OCI-LY3 (cell line): ENCODE measurements at regions not wholly inside any gene's neighbourhood (a gene's known extent, or its start where the extent isn't known, plus 50 kb on each side); places are given as distances from the start of the nearest gene placed in this dataset.

Experiments used
- H2AFZ ChIP-seq: fragments of 200-600, 300-600 bp; shearing (Covaris generic); 2 replicates; pipeline ENCODE4 v1.6.0; 2014; ENCODE audit warnings: antibody characterized with exemption, low read depth, low read length
- H3K27ac ChIP-seq: fragments of 200-600, 300-600 bp; sonication (generic); 2 replicates; pipeline ENCODE4 v1.5.1; 2014; ENCODE audit warnings: mild to moderate bottlenecking, low read length, moderate library complexity, mixed read lengths
- H3K27me3 ChIP-seq: fragments of 200-600, 300-600 bp; sonication (generic); 2 replicates; pipeline ENCODE4 v1.6.1; 2014; ENCODE audit warnings: low read depth, low read length, mixed read lengths
- H3K36me3 ChIP-seq: fragments of 200-600, 300-600 bp; sonication (generic); replicated peaks from 2 replicates; pipeline ENCODE3; 2014; ENCODE audit warnings: low read depth, low read length, mixed read lengths
- H3K4me1 ChIP-seq: fragments of 300-600, 200-600 bp; sonication (generic); 2 replicates; pipeline ENCODE4 v1.6.1; 2014; ENCODE audit warnings: low read length, mixed read lengths
- H3K4me2 ChIP-seq: fragments of 200-600, 300-600 bp; sonication (generic); 2 replicates; pipeline ENCODE4 v1.6.1; 2014; ENCODE audit warnings: low read length, mixed read lengths
- H3K4me3 ChIP-seq: fragments of 300-600, 200-600 bp; sonication (generic); 2 replicates; pipeline ENCODE4 v1.5.1; 2014; ENCODE audit warnings: antibody characterized with exemption, mild to moderate bottlenecking, low read length, moderate library complexity
- H3K79me2 ChIP-seq: fragments of 300-600, 200-600 bp; shearing (Covaris generic); 2 replicates; pipeline ENCODE4 v1.6.1; 2014; ENCODE audit warnings: mild to moderate bottlenecking, low read length, mixed read lengths
- H3K9ac ChIP-seq: fragments of 300-600, 200-600 bp; shearing (Covaris generic); 2 replicates; pipeline ENCODE4 v1.6.0; 2014; ENCODE audit warnings: mild to moderate bottlenecking, low read length, moderate library complexity
- H3K9me3 ChIP-seq: fragments of 200-600, 300-600 bp; shearing (Covaris generic); 2 replicates; pipeline ENCODE4 v1.6.1; 2014; ENCODE audit warnings: low read length, mixed read lengths; ENCODE audit not compliant: insufficient read depth
- H4K20me1 ChIP-seq: fragments of 200-600, 300-600 bp; sonication (generic); 2 replicates; pipeline ENCODE4 v1.6.1; 2016; ENCODE audit warnings: low read length, mixed read lengths; ENCODE audit not compliant: insufficient read depth
- CTCF ChIP-seq: fragments of 200-600, 300-600 bp; sonication (generic); IDR thresholded peaks from 2 replicates; pipeline ENCODE4 v1.5.1; 2014; ENCODE audit warnings: antibody characterized with exemption, low read length, low read depth
- EZH2phosphoT487 ChIP-seq: fragments of 200-600 bp; shearing (Covaris generic); IDR thresholded peaks from 2 replicates; pipeline ENCODE4 v1.6.1; 2018; ENCODE audit warnings: antibody characterized with exemption, mixed run types, low read depth

- H3K9ac ChIP-seq, result no peak overlapping the region
- no peaks in the 10 kb centered on the region for H4K20me1 ChIP-seq
- H3K9me3 ChIP-seq, result no peaks in the 10 kb centered on the region
- H2AFZ ChIP-seq, result no peak overlapping the region
- no peak overlapping the region for H3K27ac ChIP-seq
- no peak for TF ChIP-seq EZH2phosphoT487
- TF ChIP-seq CTCF, result no peak
- H3K27me3 ChIP-seq, result no peaks in the 10 kb centered on the region
- H3K4me3 ChIP-seq, result no peak overlapping the region
- H3K36me3 ChIP-seq, result no peaks in the 10 kb centered on the region
- no peak overlapping the region for H3K4me2 ChIP-seq
- no peaks in the 10 kb centered on the region for H3K4me1 ChIP-seq
- H3K79me2 ChIP-seq, result no peaks in the 10 kb centered on the region
Measured at GRCh38 chr10:117747636-117748035, 205.1 kb downstream of the EMX2 start.

DNA sequence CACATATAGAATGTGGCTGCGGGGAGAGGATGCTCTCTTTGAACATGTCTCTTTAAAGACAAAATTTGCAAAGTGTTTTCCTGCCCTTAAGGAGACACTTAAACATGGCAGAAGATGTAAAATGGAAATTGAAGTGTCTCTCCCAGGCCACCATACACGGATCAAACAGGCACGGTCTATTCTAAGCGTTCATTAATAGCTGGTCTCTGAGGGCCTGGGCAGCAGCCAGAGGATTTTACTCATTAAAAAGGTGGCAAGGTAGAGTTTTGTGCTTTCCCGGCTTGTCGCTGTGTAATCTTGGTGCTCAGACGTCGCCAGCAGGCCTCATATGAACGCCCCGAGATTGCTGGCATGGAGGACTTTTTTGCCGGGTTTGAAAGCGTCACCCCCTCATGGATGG, 205.5 kb downstream of the EMX2 start:
- H3K4me1 ChIP-seq, result no peaks in the 10 kb centered on the region
- no peak overlapping the region for H3K27ac ChIP-seq
- H3K4me3 ChIP-seq, result no peak overlapping the region
- no peak overlapping the region for H3K9ac ChIP-seq
- H4K20me1 ChIP-seq, result no peaks in the 10 kb centered on the region
- H3K4me2 ChIP-seq, result no peak overlapping the region
- TF ChIP-seq CTCF, result no peak
- TF ChIP-seq EZH2phosphoT487, result no peak
- no peak overlapping the region for H2AFZ ChIP-seq
- H3K27me3 ChIP-seq, result no peaks in the 10 kb centered on the region
- H3K9me3 ChIP-seq, result no peaks in the 10 kb centered on the region
- H3K36me3 ChIP-seq, result no peaks in the 10 kb centered on the region
- no peaks in the 10 kb centered on the region for H3K79me2 ChIP-seq

DNA sequence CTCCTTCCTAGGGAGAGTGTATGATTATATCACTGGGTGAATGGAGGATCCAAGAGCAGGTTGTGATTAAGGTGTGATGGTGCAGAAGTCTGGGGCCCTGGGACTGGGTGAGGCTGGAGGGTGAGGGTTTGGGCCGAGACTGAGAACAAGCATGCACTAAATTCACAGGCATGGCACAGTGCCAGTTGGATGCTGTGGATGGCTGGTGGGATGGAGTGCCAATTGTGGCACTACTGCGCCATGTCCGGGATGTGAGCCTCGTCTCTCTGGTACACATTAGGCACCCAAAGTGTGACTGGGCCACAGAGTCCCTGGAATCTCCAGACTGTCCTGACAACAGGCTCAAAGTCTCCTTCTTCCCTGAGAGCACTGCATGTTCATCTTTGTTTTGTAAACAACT, 208.1 kb downstream of the EMX2 start:
- H3K9ac ChIP-seq, result no peak overlapping the region
- H3K36me3 ChIP-seq, result no peaks in the 10 kb centered on the region
- H3K4me1 ChIP-seq, result no peaks in the 10 kb centered on the region
- H3K9me3 ChIP-seq, result no peaks in the 10 kb centered on the region
- H3K79me2 ChIP-seq, result no peaks in the 10 kb centered on the region
- TF ChIP-seq CTCF (no peak), EZH2phosphoT487 (no peak)
- H3K27me3 ChIP-seq, result no peaks in the 10 kb centered on the region
- H2AFZ ChIP-seq, result no peak overlapping the region
- H4K20me1 ChIP-seq, result no peaks in the 10 kb centered on the region
- H3K4me2 ChIP-seq, result no peak overlapping the region
- H3K27ac ChIP-seq, result no peak overlapping the region
- no peak overlapping the region for H3K4me3 ChIP-seq

GRCh38 chr10:117751259-117751658, 208.7 kb downstream of the EMX2 start:
- no peak overlapping the region for H3K4me3 ChIP-seq
- H2AFZ ChIP-seq, result no peak overlapping the region
- H3K4me1 ChIP-seq, result no peaks in the 10 kb centered on the region
- H3K36me3 ChIP-seq, result no peaks in the 10 kb centered on the region
- no peaks in the 10 kb centered on the region for H3K79me2 ChIP-seq
- H3K27ac ChIP-seq, result no peak overlapping the region
- H3K9me3 ChIP-seq, result no peaks in the 10 kb centered on the region
- H3K4me2 ChIP-seq, result no peak overlapping the region
- no peaks in the 10 kb centered on the region for H3K27me3 ChIP-seq
- H4K20me1 ChIP-seq, result no peaks in the 10 kb centered on the region
- TF ChIP-seq EZH2phosphoT487, result no peak
- TF ChIP-seq CTCF, result no peak
- no peak overlapping the region for H3K9ac ChIP-seq
